ENCODE measurements at regions not wholly inside any gene's neighbourhood (a gene's known extent, or its start where the extent isn't known, plus 50 kb on each side); places are given as distances from the start of the nearest gene placed in this dataset.
"Not testable (repeated sequence)": the region's sequence is repeated elsewhere in the genome, so short reads cannot be mapped to it uniquely, and the experiment has no call there.

- no peak for DNase-seq
Measured at GRCh38 chr21:31455506-31455905, 111.4 kb upstream of the TIAM1 start.

GRCh38 chr21:31450980-31451379 is 106.9 kb upstream of the TIAM1 start:
- no peak for DNase-seq

- DNase-seq, result peak; percentile 18
Measured at GRCh38 chr21:31449921-31450535, 106.0 kb upstream of the TIAM1 start.

GRCh38 chr21:31448496-31448895 is 104.4 kb upstream of the TIAM1 start:
- DNase-seq, result no peak

- DNase-seq, result no peak
Measured at GRCh38 chr21:31447505-31447904, 103.4 kb upstream of the TIAM1 start.

GRCh38 chr21:31446226-31446855 is 102.3 kb upstream of the TIAM1 start:
- DNase-seq, result no peak

GRCh38 chr21:31445137-31445536 is 101.1 kb upstream of the TIAM1 start:
- no peak for DNase-seq

- peak; percentile 30 for DNase-seq
Measured at GRCh38 chr21:31443736-31444521, 99.9 kb upstream of the TIAM1 start.

- DNase-seq, result no peak
Measured at GRCh38 chr21:31442339-31442738, 98.3 kb upstream of the TIAM1 start.

GRCh38 chr21:31429506-31429905 is 85.4 kb upstream of the TIAM1 start:
- no peak for DNase-seq

- DNase-seq, result no peak
Measured at GRCh38 chr21:31426235-31426797, 82.3 kb upstream of the TIAM1 start.

GRCh38 chr21:31425138-31425537 is 81.1 kb upstream of the TIAM1 start:
- no peak for DNase-seq

GRCh38 chr21:31424058-31424457 is 80.0 kb upstream of the TIAM1 start:
- DNase-seq, result no peak

- no peak for DNase-seq
Measured at GRCh38 chr21:31420988-31421387, 76.9 kb upstream of the TIAM1 start.

- DNase-seq, result no peak
Measured at GRCh38 chr21:31420354-31420753, 76.3 kb upstream of the TIAM1 start.

- DNase-seq, result no peak
Measured at GRCh38 chr21:31418377-31419001, 74.4 kb upstream of the TIAM1 start.

- not testable (repeated sequence) for DNase-seq
Measured at GRCh38 chr21:31417214-31417613, 73.2 kb upstream of the TIAM1 start.

- no peak for DNase-seq
Measured at GRCh38 chr21:31416465-31416864, 72.4 kb upstream of the TIAM1 start.

- peak; percentile 60 for DNase-seq
Measured at GRCh38 chr21:31414263-31415000, 70.4 kb upstream of the TIAM1 start.

GRCh38 chr21:31413698-31414097 is 69.6 kb upstream of the TIAM1 start:
- DNase-seq, result no peak

- DNase-seq, result no peak
Measured at GRCh38 chr21:31410499-31411131, 66.6 kb upstream of the TIAM1 start.

Measured in tongue (tissue), 1 donor.